ENCODE measurements at regions not wholly inside any gene's neighbourhood (a gene's known extent, or its start where the extent isn't known, plus 50 kb on each side); places are given as distances from the start of the nearest gene placed in this dataset.

GRCh38 chr3:22506871-22507270 lies 696.3 kb upstream of the UBE2E2 start:
- no peak for ATAC-seq (ENCODE audit: insufficient number of reproducible peaks, low FRiP score, low read depth)
- TF ChIP-seq CTCF (IDR thresholded peaks at IDR 0.05), result no peak

GRCh38 chr3:22507709-22508108 lies 695.4 kb upstream of the UBE2E2 start:
- Histone ChIP-seq H3K27me3 (replicated peaks; ENCODE audit: insufficient read depth) (no peaks in the 10 kb centered on the region), H3K4me3 (no peak overlapping the region), H3K36me3 (no peaks in the 10 kb centered on the region), H3K27ac (no peak overlapping the region), H3K4me1 (ENCODE audit: control insufficient read depth in 1 of 2, low read depth in 2 of 2) (no peaks in the 10 kb centered on the region), H3K9me3 (no peaks in the 10 kb centered on the region)
- no peak for TF ChIP-seq CTCF (IDR thresholded peaks at IDR 0.05)
- DNase-seq (ENCODE audit: low spot score) (no peak), ATAC-seq (ENCODE audit: insufficient number of reproducible peaks, low FRiP score, low read depth) (no peak)

More at GRCh38 chr3:22506871-22507270, 696.3 kb upstream of the UBE2E2 start:
- no peaks in the 10 kb centered on the region for H3K4me1 ChIP-seq (ENCODE audit: control insufficient read depth in 1 of 2, low read depth in 2 of 2)
- DNase-seq (ENCODE audit: low spot score), result no peak
- H3K9me3 ChIP-seq, result no peaks in the 10 kb centered on the region
- no peaks in the 10 kb centered on the region for H3K36me3 ChIP-seq
- H3K27me3 ChIP-seq (replicated peaks; ENCODE audit: insufficient read depth), result no peaks in the 10 kb centered on the region
- no peak overlapping the region for H3K27ac ChIP-seq
- H3K4me3 ChIP-seq, result no peak overlapping the region

GRCh38 chr3:22523925-22524324 lies 679.2 kb upstream of the UBE2E2 start:
- Histone ChIP-seq H3K27ac (no peak overlapping the region), H3K9me3 (no peaks in the 10 kb centered on the region), H3K36me3 (no peaks in the 10 kb centered on the region), H3K4me1 (ENCODE audit: control insufficient read depth in 1 of 2, low read depth in 2 of 2) (no peaks in the 10 kb centered on the region), H3K27me3 (replicated peaks; ENCODE audit: insufficient read depth) (no peaks in the 10 kb centered on the region), H3K4me3 (no peak overlapping the region)
- no peak for TF ChIP-seq CTCF (IDR thresholded peaks at IDR 0.05)
- no peak for DNase-seq (ENCODE audit: low spot score)
- no peak for ATAC-seq (ENCODE audit: insufficient number of reproducible peaks, low FRiP score, low read depth)

- Histone ChIP-seq H3K9me3 (no peaks in the 10 kb centered on the region), H3K27ac (no peak overlapping the region), H3K36me3 (no peaks in the 10 kb centered on the region), H3K4me1 (ENCODE audit: control insufficient read depth in 1 of 2, low read depth in 2 of 2) (no peaks in the 10 kb centered on the region), H3K4me3 (no peak overlapping the region), H3K27me3 (replicated peaks; ENCODE audit: insufficient read depth) (no peaks in the 10 kb centered on the region)
- ATAC-seq (ENCODE audit: insufficient number of reproducible peaks, low FRiP score, low read depth) (no peak), DNase-seq (ENCODE audit: low spot score) (no peak)
- TF ChIP-seq CTCF (IDR thresholded peaks at IDR 0.05), result no peak
These were observed 676.8 kb upstream of the UBE2E2 start for GRCh38 chr3:22526266-22526837.

GRCh38 chr3:22536541-22536940 lies 666.6 kb upstream of the UBE2E2 start:
- TF ChIP-seq CTCF (IDR thresholded peaks at IDR 0.05), result no peak
- no peak for DNase-seq (ENCODE audit: low spot score)
- Histone ChIP-seq H3K27ac (no peak overlapping the region), H3K36me3 (no peaks in the 10 kb centered on the region), H3K9me3 (no peaks in the 10 kb centered on the region), H3K27me3 (replicated peaks; ENCODE audit: insufficient read depth) (no peaks in the 10 kb centered on the region), H3K4me3 (no peak overlapping the region), H3K4me1 (ENCODE audit: control insufficient read depth in 1 of 2, low read depth in 2 of 2) (no peaks in the 10 kb centered on the region)
- no peak for ATAC-seq (ENCODE audit: insufficient number of reproducible peaks, low FRiP score, low read depth)

Data from thoracic aorta (tissue), 2 donors.